Activated naive CD8-positive, alpha-beta T cell treated with anti-CD3 and anti-CD28 coated beads, Interleukin-2, amount 50 U/mL, for 24 hours (primary cell): ENCODE measurements at regions not wholly inside any gene's neighbourhood (a gene's known extent, or its start where the extent isn't known, plus 50 kb on each side); places are given as distances from the start of the nearest gene placed in this dataset.
"Not testable (repeated sequence)": the region's sequence is repeated elsewhere in the genome, so short reads cannot be mapped to it uniquely, and the experiment has no call there.

ENCODE experiments used
- ATAC-seq: fragments of 150-1000 bp; cut with Tn5 transposase; one replicate; pipeline ENCODE4 v1.10.0; 2021
- DNase-seq: peaks from one replicate; pipeline ENCODE4 v3.0.0; 2021
- H3K27ac Mint-ChIP-seq: one replicate; pipeline ENCODE4 v1.8.0; 2021; ENCODE audit warnings: mild to moderate bottlenecking, mixed read lengths
- H3K27me3 Mint-ChIP-seq: one replicate; pipeline ENCODE4 v1.8.0; 2021; ENCODE audit warnings: mixed read lengths
- H3K36me3 Mint-ChIP-seq: one replicate; pipeline ENCODE4 v1.8.0; 2021; ENCODE audit warnings: low read depth, mixed read lengths
- H3K4me1 Mint-ChIP-seq: one replicate; pipeline ENCODE4 v1.8.0; 2021; ENCODE audit warnings: mixed read lengths
- H3K4me3 Mint-ChIP-seq: one replicate; pipeline ENCODE4 v1.8.0; 2021; ENCODE audit warnings: mild to moderate bottlenecking, moderate library complexity, mixed read lengths
- H3K9me3 Mint-ChIP-seq: one replicate; pipeline ENCODE4 v1.8.0; 2021; ENCODE audit warnings: mixed read lengths

- ATAC-seq (no peak), DNase-seq (no peak)
- no peak overlapping the region for H3K4me3 Mint-ChIP-seq
- peaks cover 3% of the 10 kb centered on the region for H3K36me3 Mint-ChIP-seq
- H3K9me3 Mint-ChIP-seq = peaks cover 20% of the 10 kb centered on the region
- peaks cover 3% of the 10 kb centered on the region for H3K27me3 Mint-ChIP-seq
- H3K27ac Mint-ChIP-seq = no peak overlapping the region
- peaks cover 2% of the 10 kb centered on the region for H3K4me1 Mint-ChIP-seq
Measured at GRCh38 chr19:37303591-37304171, 67.2 kb upstream of the ZNF527 start.

- DNase-seq (no peak), ATAC-seq (no peak)
- peaks cover 3% of the 10 kb centered on the region for H3K36me3 Mint-ChIP-seq
- H3K4me3 Mint-ChIP-seq = no peak overlapping the region
- H3K4me1 Mint-ChIP-seq = peaks cover 2% of the 10 kb centered on the region
- H3K9me3 Mint-ChIP-seq = peaks cover 20% of the 10 kb centered on the region
- H3K27me3 Mint-ChIP-seq = peaks cover 3% of the 10 kb centered on the region
- H3K27ac Mint-ChIP-seq = no peak overlapping the region
Measured at GRCh38 chr19:37304190-37304883, 66.6 kb upstream of the ZNF527 start.

GRCh38 chr19:37304884-37305255 is 66.0 kb upstream of the ZNF527 start:
- Mint-ChIP-seq H3K36me3 (peaks cover 3% of the 10 kb centered on the region), H3K4me3 (no peak overlapping the region), H3K27ac (no peak overlapping the region), H3K4me1 (peaks cover 2% of the 10 kb centered on the region), H3K27me3 (peaks cover 3% of the 10 kb centered on the region), H3K9me3 (peaks cover 20% of the 10 kb centered on the region)
- no peak for ATAC-seq
- no peak for DNase-seq

- DNase-seq (no peak), ATAC-seq (no peak)
- Mint-ChIP-seq H3K27ac (no peak overlapping the region), H3K36me3 (peaks cover 3% of the 10 kb centered on the region), H3K27me3 (peaks cover 5% of the 10 kb centered on the region), H3K4me1 (peaks cover 2% of the 10 kb centered on the region), H3K9me3 (peaks cover 22% of the 10 kb centered on the region), H3K4me3 (no peak overlapping the region)
Measured at GRCh38 chr19:37306383-37306963, 64.4 kb upstream of the ZNF527 start.

- Mint-ChIP-seq H3K4me3 (no peak overlapping the region), H3K27me3 (peaks cover 8% of the 10 kb centered on the region), H3K4me1 (peaks cover 13% of the 10 kb centered on the region), H3K9me3 (peaks cover 29% of the 10 kb centered on the region), H3K27ac (no peak overlapping the region), H3K36me3 (peaks cover 6% of the 10 kb centered on the region)
- DNase-seq (no peak), ATAC-seq (no peak)
Measured at GRCh38 chr19:37309834-37310575, 60.9 kb upstream of the ZNF527 start.

GRCh38 chr19:37312531-37313334 is 58.2 kb upstream of the ZNF527 start:
- DNase-seq = peak; percentile 41
- H3K36me3 Mint-ChIP-seq, H3K27ac Mint-ChIP-seq, H3K27me3 Mint-ChIP-seq: not testable (repeated sequence)
- H3K9me3 Mint-ChIP-seq = peaks cover 17% of the 10 kb centered on the region
- peak; percentile 44 for ATAC-seq
- H3K4me1 Mint-ChIP-seq = peaks cover 20% of the 10 kb centered on the region
- H3K4me3 Mint-ChIP-seq = peak overlapping the region; percentile 69

- peaks cover 17% of the 10 kb centered on the region for H3K9me3 Mint-ChIP-seq
- peaks cover 7% of the 10 kb centered on the region for H3K36me3 Mint-ChIP-seq
- peaks cover 8% of the 10 kb centered on the region for H3K27me3 Mint-ChIP-seq
- H3K27ac Mint-ChIP-seq = no peak overlapping the region
- H3K4me3 Mint-ChIP-seq = peak overlapping the region; percentile 69
- DNase-seq (no peak), ATAC-seq (no peak)
- peaks cover 20% of the 10 kb centered on the region for H3K4me1 Mint-ChIP-seq
Measured at GRCh38 chr19:37313335-37313627, 57.6 kb upstream of the ZNF527 start.

GRCh38 chr19:37317403-37318209 is 53.3 kb upstream of the ZNF527 start:
- peaks cover 39% of the 10 kb centered on the region for H3K36me3 Mint-ChIP-seq
- peaks cover 23% of the 10 kb centered on the region for H3K9me3 Mint-ChIP-seq
- peak; percentile 98 for ATAC-seq

GRCh38 chr19:37320988-37321387 is 49.9 kb upstream of the ZNF527 start:
- H3K9me3 Mint-ChIP-seq, H3K27me3 Mint-ChIP-seq, DNase-seq, ATAC-seq, H3K4me3 Mint-ChIP-seq, H3K27ac Mint-ChIP-seq: not testable (repeated sequence)
- peaks cover 55% of the 10 kb centered on the region for H3K36me3 Mint-ChIP-seq
- H3K4me1 Mint-ChIP-seq = peaks cover 36% of the 10 kb centered on the region

More at GRCh38 chr19:37317403-37318209, 53.3 kb upstream of the ZNF527 start:
- Mint-ChIP-seq H3K4me1 (peaks cover 46% of the 10 kb centered on the region), H3K27ac (peak overlapping the region; percentile 92), H3K27me3 (peaks cover 5% of the 10 kb centered on the region), H3K4me3 (peak overlapping the region; percentile 94)
- peak; percentile 89 for DNase-seq
